Bronchial epithelial cell (primary cell): ENCODE measurements at regions not wholly inside any gene's neighbourhood (a gene's known extent, or its start where the extent isn't known, plus 50 kb on each side); places are given as distances from the start of the nearest gene placed in this dataset.

Source experiments
- DNase-seq: peaks from one replicate; pipeline ENCODE4 v3.0.0-alpha.2; 2010; ENCODE audit warnings: low read depth
- FAIRE-seq: peaks from 2 replicates; lab custom pipeline; 2011; peaks lifted over from hg19 to GRCh38; lab: Jason Lieb, UNC
- H3K27me3 ChIP-seq: 2 replicates; pipeline ENCODE4 v1.5.1; 2011; ENCODE audit warnings: low read length; ENCODE audit not compliant: control insufficient read depth, insufficient read depth
- H3K36me3 ChIP-seq: 2 replicates; pipeline ENCODE4 v1.5.1; 2011; ENCODE audit warnings: low read length; ENCODE audit not compliant: control insufficient read depth, insufficient read depth
- H3K4me3 ChIP-seq: 2 replicates; pipeline ENCODE4 v1.5.1; 2011; ENCODE audit warnings: mild to moderate bottlenecking, low read depth, low read length, control low read depth
- CTCF ChIP-seq: IDR thresholded peaks from 2 replicates; pipeline ENCODE4 v1.5.1; 2011; ENCODE audit warnings: mild to moderate bottlenecking, moderate library complexity, low read length, control low read depth, inconsistent platforms; ENCODE audit not compliant: insufficient read depth, severe bottlenecking

GRCh38 chr12:25653487-25654175, 100.5 kb upstream of the LMNTD1 start:
- no peaks in the 10 kb centered on the region for H3K36me3 ChIP-seq
- no peak for FAIRE-seq
- H3K27me3 ChIP-seq, result no peaks in the 10 kb centered on the region
- no peak overlapping the region for H3K4me3 ChIP-seq
- DNase-seq, result no peak
- no peak for TF ChIP-seq CTCF

DNA sequence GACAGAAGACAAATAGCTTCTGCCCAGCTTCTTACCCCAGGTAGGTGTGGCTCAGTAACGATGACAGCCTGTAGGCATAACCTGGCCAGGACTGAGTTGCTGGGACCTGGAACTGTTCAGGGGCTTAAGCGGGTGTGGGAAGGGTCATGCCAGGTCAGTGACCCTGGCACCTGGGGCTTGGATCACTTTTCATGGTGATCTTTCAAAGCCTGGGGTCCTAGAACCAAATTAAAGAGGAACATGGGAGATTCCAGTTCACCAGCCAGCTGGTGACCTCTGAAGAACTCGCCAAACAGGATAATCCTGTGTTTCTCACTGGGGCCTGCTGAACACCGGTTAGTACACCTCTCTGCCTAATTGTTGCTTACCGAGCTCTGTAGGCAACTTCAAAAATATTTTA, 102.6 kb upstream of the LMNTD1 start:
- Histone ChIP-seq H3K27me3 (no peaks in the 10 kb centered on the region), H3K36me3 (no peaks in the 10 kb centered on the region), H3K4me3 (no peak overlapping the region)
- FAIRE-seq (no peak), DNase-seq (peak; percentile 43)
- TF ChIP-seq CTCF, result no peak

- Histone ChIP-seq H3K27me3 (no peaks in the 10 kb centered on the region), H3K4me3 (no peak overlapping the region), H3K36me3 (no peaks in the 10 kb centered on the region)
- TF ChIP-seq CTCF, result no peak
- FAIRE-seq (no peak), DNase-seq (no peak)
Measured at GRCh38 chr12:25659621-25660020, 106.5 kb upstream of the LMNTD1 start.

DNA sequence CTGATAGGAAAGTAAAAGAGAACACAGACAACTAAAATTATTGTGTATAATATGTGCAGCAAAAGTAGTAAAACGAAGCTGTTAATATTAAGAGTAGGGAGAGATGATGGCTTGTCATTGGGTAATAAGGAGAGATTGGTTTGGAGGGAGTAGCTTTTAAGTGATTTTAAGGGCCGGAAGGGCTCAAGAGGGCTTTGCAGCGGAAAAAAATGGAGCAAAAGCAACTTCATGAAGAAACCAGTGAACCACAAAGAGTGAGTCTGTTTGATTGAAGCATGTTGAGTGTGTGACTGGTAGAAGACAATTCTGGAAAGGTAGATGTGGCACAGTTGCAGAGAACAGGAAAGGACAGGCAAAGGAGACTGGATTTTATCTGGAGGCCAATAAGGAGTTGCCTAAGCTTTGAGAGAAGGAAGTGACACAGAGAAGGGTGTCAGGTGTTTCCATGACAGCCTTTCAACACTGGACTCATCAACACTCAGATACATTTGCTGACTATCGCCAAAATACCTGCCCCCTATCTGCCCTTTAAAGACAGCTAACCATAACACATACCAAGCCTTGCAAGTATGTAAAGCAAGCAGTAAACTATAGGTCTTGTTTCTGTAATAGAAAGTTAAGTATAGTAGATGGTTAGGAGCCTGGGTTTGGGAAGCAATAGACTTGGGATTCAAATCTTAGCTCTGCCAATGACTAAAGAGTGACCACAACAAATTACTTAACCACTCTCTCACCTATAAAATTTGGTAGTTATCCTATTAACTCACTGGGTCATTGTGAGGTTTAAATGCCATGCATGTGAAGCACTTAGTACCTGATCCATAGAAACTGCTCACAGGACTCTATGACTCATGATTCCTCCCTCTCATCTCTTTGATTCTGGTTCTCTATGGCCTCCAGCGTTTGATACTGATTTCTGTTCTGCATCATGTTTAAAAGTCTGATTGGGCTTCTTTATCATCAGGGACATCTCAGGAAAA, 117.3 kb upstream of the LMNTD1 start:
- no peak for TF ChIP-seq CTCF
- Histone ChIP-seq H3K27me3 (no peaks in the 10 kb centered on the region), H3K4me3 (no peak overlapping the region), H3K36me3 (no peaks in the 10 kb centered on the region)
- DNase-seq, result peak; percentile 64
- FAIRE-seq, result no peak

DNA sequence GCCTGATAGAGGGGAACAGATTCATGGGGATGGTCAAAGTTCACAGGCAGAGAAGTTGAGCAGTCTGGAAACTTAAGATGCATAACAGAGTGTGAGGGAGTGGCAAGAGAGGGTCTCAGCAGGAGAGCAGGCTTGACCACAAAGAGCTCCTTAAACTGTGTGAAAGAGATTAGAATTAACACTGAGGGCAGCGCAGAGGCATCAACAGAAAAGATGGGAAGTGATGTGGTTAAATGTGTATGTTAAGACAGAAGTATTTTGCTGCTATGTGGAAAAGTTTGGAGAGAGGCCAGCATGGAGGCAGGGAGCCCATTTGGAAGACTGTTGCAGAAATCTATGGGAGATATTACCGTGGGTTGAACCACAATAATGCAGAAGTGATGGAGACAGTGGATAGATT, 122.7 kb upstream of the LMNTD1 start:
- DNase-seq (no peak), FAIRE-seq (no peak)
- Histone ChIP-seq H3K4me3 (no peak overlapping the region), H3K36me3 (no peaks in the 10 kb centered on the region), H3K27me3 (no peaks in the 10 kb centered on the region)
- TF ChIP-seq CTCF, result no peak
